ENCODE measurements at regions not wholly inside any gene's neighbourhood (a gene's known extent, or its start where the extent isn't known, plus 50 kb on each side); places are given as distances from the start of the nearest gene placed in this dataset.
A peak's percentile ranks its signal among the peaks of the same experiment; 100 is the strongest.
"Not testable (repeated sequence)": the region's sequence is repeated elsewhere in the genome, so short reads cannot be mapped to it uniquely, and the experiment has no call there.

GRCh38 chr10:30728766-30729165, 99.2 kb upstream of the LYZL2 start:
- no peak for TF ChIP-seq CTCF (conservative IDR thresholded peaks at IDR 0.05; ENCODE audit: low read depth, low read length)
- no peak overlapping the region for H3K4me3 ChIP-seq (ENCODE audit: low read depth, low read length)
- DNase-seq (ENCODE audit: low read depth), result peak; percentile 43

GRCh38 chr10:30728127-30728526, 98.6 kb upstream of the LYZL2 start:
- no peak for TF ChIP-seq CTCF (conservative IDR thresholded peaks at IDR 0.05; ENCODE audit: low read depth, low read length)
- no peak for DNase-seq (ENCODE audit: low read depth)
- no peak overlapping the region for H3K4me3 ChIP-seq (ENCODE audit: low read depth, low read length)

GRCh38 chr10:30727524-30727923, 98.0 kb upstream of the LYZL2 start:
- no peak overlapping the region for H3K4me3 ChIP-seq (ENCODE audit: low read depth, low read length)
- TF ChIP-seq CTCF (conservative IDR thresholded peaks at IDR 0.05; ENCODE audit: low read depth, low read length), result no peak
- no peak for DNase-seq (ENCODE audit: low read depth)

GRCh38 chr10:30726783-30727414, 97.3 kb upstream of the LYZL2 start:
- H3K4me3 ChIP-seq (ENCODE audit: low read depth, low read length); DNase-seq (ENCODE audit: low read depth): not testable (repeated sequence)
- TF ChIP-seq CTCF (conservative IDR thresholded peaks at IDR 0.05; ENCODE audit: low read depth, low read length), result peak; percentile 69

GRCh38 chr10:30725661-30726060, 96.1 kb upstream of the LYZL2 start:
- DNase-seq (ENCODE audit: low read depth), result no peak
- TF ChIP-seq CTCF (conservative IDR thresholded peaks at IDR 0.05; ENCODE audit: low read depth, low read length), result no peak
- H3K4me3 ChIP-seq (ENCODE audit: low read depth, low read length), result no peak overlapping the region

- no peak for TF ChIP-seq CTCF (conservative IDR thresholded peaks at IDR 0.05; ENCODE audit: low read depth, low read length)
- H3K4me3 ChIP-seq (ENCODE audit: low read depth, low read length), result no peak overlapping the region
- no peak for DNase-seq (ENCODE audit: low read depth)
These were observed 94.7 kb upstream of the LYZL2 start for GRCh38 chr10:30724296-30724695.

- DNase-seq (ENCODE audit: low read depth), result no peak
- H3K4me3 ChIP-seq (ENCODE audit: low read depth, low read length), result no peak overlapping the region
- no peak for TF ChIP-seq CTCF (conservative IDR thresholded peaks at IDR 0.05; ENCODE audit: low read depth, low read length)
These were observed 93.5 kb upstream of the LYZL2 start for GRCh38 chr10:30722956-30723620.

Data from epithelial cell of proximal tubule (primary cell).